Osteocyte (in vitro differentiated cells): ENCODE measurements at regions not wholly inside any gene's neighbourhood (a gene's known extent, or its start where the extent isn't known, plus 50 kb on each side); places are given as distances from the start of the nearest gene placed in this dataset.

ENCODE experiments used
- DNase-seq: peaks from one replicate; pipeline ENCODE4 v3.0.0; 2021; ENCODE audit warnings: mixed read lengths; ENCODE audit not compliant: unreplicated experiment; ENCODE audit errors: extremely low spot score
- H3K27ac Mint-ChIP-seq: one replicate; pipeline ENCODE4 v1.8.0; 2021; ENCODE audit warnings: mild to moderate bottlenecking, mixed read lengths; ENCODE audit not compliant: unreplicated experiment
- H3K27me3 Mint-ChIP-seq: one replicate; pipeline ENCODE4 v1.8.0; 2021; ENCODE audit warnings: mixed read lengths; ENCODE audit not compliant: unreplicated experiment
- H3K36me3 Mint-ChIP-seq: one replicate; pipeline ENCODE4 v1.8.0; 2021; ENCODE audit warnings: mixed read lengths; ENCODE audit not compliant: unreplicated experiment
- H3K4me1 Mint-ChIP-seq: one replicate; pipeline ENCODE4 v1.8.0; 2021; ENCODE audit warnings: mixed read lengths; ENCODE audit not compliant: unreplicated experiment
- H3K4me3 Mint-ChIP-seq: one replicate; pipeline ENCODE4 v1.8.0; 2021; ENCODE audit warnings: mild to moderate bottlenecking, moderate library complexity, mixed read lengths; ENCODE audit not compliant: unreplicated experiment
- H3K9me3 Mint-ChIP-seq: one replicate; pipeline ENCODE4 v1.8.0; 2021; ENCODE audit warnings: mixed read lengths; ENCODE audit not compliant: unreplicated experiment
- CTCF ChIP-seq: fragments of 200-600 bp; sonication (generic); IDR thresholded peaks from 2 replicates; pipeline ENCODE4 v1.5.0; 2021; ENCODE audit warnings: antibody characterized with exemption, mild to moderate bottlenecking, moderate library complexity

- no peak for TF ChIP-seq CTCF
- no peaks in the 10 kb centered on the region for H3K9me3 Mint-ChIP-seq
- DNase-seq: no peak
- no peaks in the 10 kb centered on the region for H3K36me3 Mint-ChIP-seq
- H3K4me3 Mint-ChIP-seq: no peak overlapping the region
- peaks cover 2% of the 10 kb centered on the region for H3K27me3 Mint-ChIP-seq
- no peak overlapping the region for H3K27ac Mint-ChIP-seq
- H3K4me1 Mint-ChIP-seq: no peaks in the 10 kb centered on the region
These were observed 746.3 kb upstream of the FAM241A start for GRCh38 chr4:111398906-111399330.

- peaks cover 2% of the 10 kb centered on the region for H3K27me3 Mint-ChIP-seq
- H3K36me3 Mint-ChIP-seq: no peaks in the 10 kb centered on the region
- H3K9me3 Mint-ChIP-seq: no peaks in the 10 kb centered on the region
- TF ChIP-seq CTCF: no peak
- H3K4me3 Mint-ChIP-seq: no peak overlapping the region
- H3K27ac Mint-ChIP-seq: no peak overlapping the region
- no peak for DNase-seq
- H3K4me1 Mint-ChIP-seq: no peaks in the 10 kb centered on the region
These were observed 745.6 kb upstream of the FAM241A start for GRCh38 chr4:111399623-111400022.

- Mint-ChIP-seq H3K36me3 (no peaks in the 10 kb centered on the region), H3K27ac (no peak overlapping the region), H3K27me3 (peaks cover 2% of the 10 kb centered on the region), H3K9me3 (no peaks in the 10 kb centered on the region), H3K4me3 (no peak overlapping the region), H3K4me1 (no peaks in the 10 kb centered on the region)
- no peak for DNase-seq
- TF ChIP-seq CTCF: no peak
These were observed 744.5 kb upstream of the FAM241A start for GRCh38 chr4:111400741-111401140.

GRCh38 chr4:111404673-111405072 is 740.6 kb upstream of the FAM241A start:
- Mint-ChIP-seq H3K27me3 (peaks cover 2% of the 10 kb centered on the region), H3K9me3 (no peaks in the 10 kb centered on the region), H3K4me1 (no peaks in the 10 kb centered on the region), H3K27ac (no peak overlapping the region), H3K36me3 (no peaks in the 10 kb centered on the region), H3K4me3 (no peak overlapping the region)
- DNase-seq: no peak
- no peak for TF ChIP-seq CTCF

GRCh38 chr4:111405989-111406388 is 739.3 kb upstream of the FAM241A start:
- Mint-ChIP-seq H3K9me3 (no peaks in the 10 kb centered on the region), H3K27me3 (peaks cover 2% of the 10 kb centered on the region)

More at GRCh38 chr4:111405989-111406388, 739.3 kb upstream of the FAM241A start:
- no peak for TF ChIP-seq CTCF
- Mint-ChIP-seq H3K36me3 (no peaks in the 10 kb centered on the region), H3K4me1 (no peaks in the 10 kb centered on the region), H3K4me3 (no peak overlapping the region), H3K27ac (no peak overlapping the region)
- DNase-seq: no peak
